ENCODE measurements at regions not wholly inside any gene's neighbourhood (a gene's known extent, or its start where the extent isn't known, plus 50 kb on each side); places are given as distances from the start of the nearest gene placed in this dataset.

DNA sequence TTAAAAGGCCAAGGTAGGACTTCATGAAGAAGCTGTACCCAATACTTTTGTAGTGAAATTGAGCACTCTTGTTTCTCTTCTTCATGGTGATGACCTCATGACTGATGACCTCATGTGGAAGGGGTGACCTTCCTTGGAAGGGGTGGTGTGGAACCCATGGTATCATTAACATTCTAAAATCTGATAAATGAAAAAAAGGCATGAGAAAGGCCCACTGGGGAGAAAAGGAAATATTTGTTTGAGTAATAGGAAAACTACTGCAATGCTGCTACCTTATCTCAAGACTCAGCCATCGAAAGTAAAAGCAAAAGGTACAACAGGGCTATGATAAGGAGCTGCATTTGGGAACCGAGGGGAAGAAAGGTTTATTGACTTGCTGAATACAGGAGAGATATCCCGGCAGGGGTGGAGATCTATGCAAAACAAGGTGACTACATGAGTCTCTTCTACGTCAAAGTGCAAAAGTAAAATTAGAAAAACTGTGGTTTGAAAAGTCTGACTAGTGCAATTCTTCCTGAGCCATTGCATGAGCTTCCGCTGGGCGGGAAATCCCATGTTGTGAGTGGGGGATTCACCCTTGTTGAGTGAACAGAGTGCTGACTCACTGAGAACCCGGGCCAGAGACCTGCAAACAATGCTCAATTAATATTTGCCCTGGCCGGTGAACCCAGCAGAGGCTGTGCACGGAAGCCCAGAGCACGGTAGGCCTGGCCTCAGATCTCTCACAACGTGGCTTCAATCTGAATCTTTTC is 138.9 kb upstream of the RFC3 start:
- TF ChIP-seq, protein P1, sequence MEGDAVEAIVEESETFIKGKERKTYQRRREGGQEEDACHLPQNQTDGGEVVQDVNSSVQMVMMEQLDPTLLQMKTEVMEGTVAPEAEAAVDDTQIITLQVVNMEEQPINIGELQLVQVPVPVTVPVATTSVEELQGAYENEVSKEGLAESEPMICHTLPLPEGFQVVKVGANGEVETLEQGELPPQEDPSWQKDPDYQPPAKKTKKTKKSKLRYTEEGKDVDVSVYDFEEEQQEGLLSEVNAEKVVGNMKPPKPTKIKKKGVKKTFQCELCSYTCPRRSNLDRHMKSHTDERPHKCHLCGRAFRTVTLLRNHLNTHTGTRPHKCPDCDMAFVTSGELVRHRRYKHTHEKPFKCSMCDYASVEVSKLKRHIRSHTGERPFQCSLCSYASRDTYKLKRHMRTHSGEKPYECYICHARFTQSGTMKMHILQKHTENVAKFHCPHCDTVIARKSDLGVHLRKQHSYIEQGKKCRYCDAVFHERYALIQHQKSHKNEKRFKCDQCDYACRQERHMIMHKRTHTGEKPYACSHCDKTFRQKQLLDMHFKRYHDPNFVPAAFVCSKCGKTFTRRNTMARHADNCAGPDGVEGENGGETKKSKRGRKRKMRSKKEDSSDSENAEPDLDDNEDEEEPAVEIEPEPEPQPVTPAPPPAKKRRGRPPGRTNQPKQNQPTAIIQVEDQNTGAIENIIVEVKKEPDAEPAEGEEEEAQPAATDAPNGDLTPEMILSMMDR (IDR thresholded peaks at IDR 0.05; ENCODE audit: poor library complexity, severe bottlenecking), result no peak
- TF ChIP-seq EZH2 (IDR thresholded peaks at IDR 0.05; ENCODE audit: borderline replicate concordance, insufficient read depth, low read length, poor library complexity, severe bottlenecking) (no peak), POLR2AphosphoS5 (IDR thresholded peaks at IDR 0.05) (no peak), RAD21 (conservative IDR thresholded peaks at IDR 0.05) (no peak), TAF1 (IDR thresholded peaks at IDR 0.05; ENCODE audit: low read depth) (no peak)
